Endothelial cell (in vitro differentiated cells): ENCODE measurements at regions not wholly inside any gene's neighbourhood (a gene's known extent, or its start where the extent isn't known, plus 50 kb on each side); places are given as distances from the start of the nearest gene placed in this dataset.

Experiments
- DNase-seq: peaks from one replicate; pipeline ENCODE4 v3.0.0; 2021; ENCODE audit warnings: low spot score
- H3K27ac Mint-ChIP-seq: one replicate; pipeline ENCODE4 v1.8.0; 2021; ENCODE audit warnings: mixed read lengths, inconsistent platforms; ENCODE audit not compliant: unreplicated experiment
- H3K27me3 Mint-ChIP-seq: one replicate; pipeline ENCODE4 v1.8.0; 2021; ENCODE audit warnings: mild to moderate bottlenecking, moderate library complexity, mixed read lengths, inconsistent platforms; ENCODE audit not compliant: unreplicated experiment
- H3K36me3 Mint-ChIP-seq: one replicate; pipeline ENCODE4 v1.8.0; 2021; ENCODE audit warnings: mild to moderate bottlenecking, low read depth, mixed read lengths, inconsistent platforms; ENCODE audit not compliant: unreplicated experiment
- H3K4me1 Mint-ChIP-seq: one replicate; pipeline ENCODE4 v1.8.0; 2021; ENCODE audit warnings: mild to moderate bottlenecking, mixed read lengths, inconsistent platforms; ENCODE audit not compliant: unreplicated experiment
- H3K4me3 Mint-ChIP-seq: one replicate; pipeline ENCODE4 v1.8.0; 2021; ENCODE audit warnings: mild to moderate bottlenecking, mixed read lengths, inconsistent platforms; ENCODE audit not compliant: unreplicated experiment
- H3K9me3 Mint-ChIP-seq: one replicate; pipeline ENCODE4 v1.8.0; 2021; ENCODE audit warnings: mixed read lengths, inconsistent platforms; ENCODE audit not compliant: unreplicated experiment
- CTCF ChIP-seq: fragments of 200-600 bp; sonication (generic); IDR thresholded peaks from one replicate; pipeline ENCODE4 v1.5.0; 2021; ENCODE audit warnings: antibody characterized with exemption; ENCODE audit not compliant: unreplicated experiment

GRCh38 chr2:161556440-161556839 is 67.8 kb upstream of the SLC4A10 start:
- H3K27me3 Mint-ChIP-seq = peaks cover 1% of the 10 kb centered on the region

GRCh38 chr2:161557538-161557937 is 66.7 kb upstream of the SLC4A10 start:
- Mint-ChIP-seq H3K36me3 (no peaks in the 10 kb centered on the region), H3K9me3 (peaks cover 5% of the 10 kb centered on the region), H3K4me1 (peaks cover 6% of the 10 kb centered on the region), H3K27me3 (peaks cover 1% of the 10 kb centered on the region), H3K4me3 (no peak overlapping the region), H3K27ac (no peak overlapping the region)
- DNase-seq = no peak
- TF ChIP-seq CTCF = no peak

More at GRCh38 chr2:161556440-161556839, 67.8 kb upstream of the SLC4A10 start:
- Mint-ChIP-seq H3K4me3 (no peak overlapping the region), H3K36me3 (no peaks in the 10 kb centered on the region), H3K4me1 (peaks cover 6% of the 10 kb centered on the region), H3K27ac (no peak overlapping the region), H3K9me3 (no peaks in the 10 kb centered on the region)
- DNase-seq = no peak
- TF ChIP-seq CTCF = no peak

DNA sequence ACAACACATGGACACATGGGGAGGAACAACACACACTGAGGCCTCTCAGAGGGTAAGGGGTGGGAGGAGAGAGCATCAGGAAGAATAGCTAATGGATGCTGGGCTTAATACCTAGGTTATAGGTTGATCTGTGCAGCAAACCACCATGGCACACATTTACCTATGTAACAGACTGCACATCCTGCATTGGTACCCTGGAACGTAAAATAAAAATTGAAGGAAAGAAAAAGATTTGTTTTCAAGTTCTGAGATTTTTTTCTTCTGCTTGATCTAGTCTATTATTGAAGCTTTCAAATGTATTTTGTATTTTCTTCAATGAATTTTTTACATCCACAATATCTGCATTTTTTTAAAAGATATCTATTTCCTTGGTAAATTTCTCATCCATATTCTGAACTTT is 59.3 kb upstream of the SLC4A10 start:
- H3K27ac Mint-ChIP-seq = no peak overlapping the region
- no peaks in the 10 kb centered on the region for H3K36me3 Mint-ChIP-seq
- TF ChIP-seq CTCF = no peak
- no peak for DNase-seq
- H3K4me3 Mint-ChIP-seq = no peak overlapping the region
- peaks cover 6% of the 10 kb centered on the region for H3K9me3 Mint-ChIP-seq
- H3K4me1 Mint-ChIP-seq = no peaks in the 10 kb centered on the region
- H3K27me3 Mint-ChIP-seq = peaks cover 4% of the 10 kb centered on the region

DNA sequence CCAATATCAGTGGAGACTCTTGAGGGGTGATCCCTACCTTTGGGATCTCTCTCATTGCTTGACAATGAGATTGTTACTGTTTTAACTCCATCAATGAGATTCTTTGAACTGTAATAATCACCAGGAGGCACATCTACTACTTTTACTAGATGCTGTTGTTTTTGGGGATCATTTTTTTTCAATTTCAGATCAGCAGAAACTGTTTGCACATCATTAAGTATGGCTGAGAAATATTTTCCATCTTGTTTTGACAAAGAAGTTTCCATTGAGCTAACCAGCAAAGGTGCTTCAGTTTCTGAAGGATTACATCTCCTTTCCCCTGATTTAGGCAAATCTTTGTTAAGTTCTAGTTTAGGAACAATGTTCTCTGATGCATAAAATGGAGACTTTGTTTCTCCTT is 54.8 kb upstream of the SLC4A10 start:
- no peaks in the 10 kb centered on the region for H3K4me1 Mint-ChIP-seq
- H3K4me3 Mint-ChIP-seq = no peak overlapping the region
- H3K27ac Mint-ChIP-seq = no peak overlapping the region
- DNase-seq = no peak
- H3K36me3 Mint-ChIP-seq = no peaks in the 10 kb centered on the region
- peaks cover 4% of the 10 kb centered on the region for H3K27me3 Mint-ChIP-seq
- no peak for TF ChIP-seq CTCF
- no peaks in the 10 kb centered on the region for H3K9me3 Mint-ChIP-seq

DNA sequence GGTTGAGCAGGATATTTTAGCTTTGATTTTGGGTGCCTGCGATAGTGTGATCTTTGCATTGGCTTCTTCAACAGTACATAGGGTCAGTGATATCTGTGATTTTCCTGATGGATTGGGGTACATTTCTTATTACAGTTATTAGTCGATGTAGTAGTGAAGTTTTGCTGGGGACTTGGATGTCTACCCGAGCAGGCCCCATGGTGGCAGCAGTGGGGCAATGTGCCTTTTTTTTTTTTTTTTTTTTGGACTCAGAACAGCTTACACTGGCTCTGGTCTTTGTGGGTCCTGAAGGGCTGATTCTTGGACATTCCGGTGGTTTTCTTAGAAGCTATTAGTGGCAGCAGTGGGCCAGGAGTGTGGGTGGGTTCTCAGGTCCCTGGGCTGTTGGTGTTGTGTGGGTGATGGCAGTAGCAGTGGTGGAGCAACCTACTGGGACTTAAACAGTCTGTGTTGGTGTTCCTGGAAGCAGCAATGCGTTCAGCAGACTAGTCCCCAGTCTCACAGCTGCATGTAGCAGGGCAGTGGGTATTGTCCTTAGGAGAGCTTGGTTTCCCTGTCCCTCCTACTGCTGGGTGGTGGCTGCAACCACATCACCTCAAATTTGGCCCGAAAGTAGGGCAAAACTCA is 53.7 kb upstream of the SLC4A10 start:
- H3K9me3 Mint-ChIP-seq = no peaks in the 10 kb centered on the region
- no peaks in the 10 kb centered on the region for H3K4me1 Mint-ChIP-seq
- no peak overlapping the region for H3K4me3 Mint-ChIP-seq
- H3K27me3 Mint-ChIP-seq = peaks cover 4% of the 10 kb centered on the region
- no peaks in the 10 kb centered on the region for H3K36me3 Mint-ChIP-seq
- no peak overlapping the region for H3K27ac Mint-ChIP-seq
- no peak for DNase-seq
- peak; percentile 23 for TF ChIP-seq CTCF
